Breast epithelium (tissue), 3 donors: ENCODE measurements at regions not wholly inside any gene's neighbourhood (a gene's known extent, or its start where the extent isn't known, plus 50 kb on each side); places are given as distances from the start of the nearest gene placed in this dataset.

Experiments
- CTCF ChIP-seq, 3 donors: fragments of 450-650 bp; IDR thresholded peaks; one replicate each; pipeline ENCODE4 v1.5.1; 2016 to 2017; ENCODE audit warnings: antibody characterized with exemption in 3 of 3, mild to moderate bottlenecking in 3 of 3, moderate library complexity in 3 of 3
- POLR2A ChIP-seq: fragments of 450-650 bp; IDR thresholded peaks from one replicate; pipeline ENCODE4 v1.6.1; 2016; ENCODE audit warnings: antibody characterized with exemption, mild to moderate bottlenecking, moderate library complexity
- POLR2AphosphoS5 ChIP-seq, 3 donors: sonication (generic); formaldehyde crosslinking; IDR thresholded peaks; one replicate each; pipeline ENCODE4 v1.6.1; 2017; ENCODE audit warnings: antibody characterized with exemption in 3 of 3

- TF ChIP-seq CTCF (IDR thresholded peaks at IDR 0.05) = no peak
- TF ChIP-seq POLR2AphosphoS5 (IDR thresholded peaks at IDR 0.05) = no peak
- TF ChIP-seq POLR2A = no peak
These were observed 201.5 kb downstream of the LPIN1 start for GRCh38 chr2:11947956-11948355.
